HG02642 (cell line): ENCODE measurements at regions not wholly inside any gene's neighbourhood (a gene's known extent, or its start where the extent isn't known, plus 50 kb on each side); places are given as distances from the start of the nearest gene placed in this dataset.
"Not testable (repeated sequence)": the region's sequence is repeated elsewhere in the genome, so short reads cannot be mapped to it uniquely, and the experiment has no call there.

ENCODE experiments used
- ATAC-seq: cut with Tn5 transposase; IDR thresholded peaks from one replicate; pipeline ENCODE4 v1.9.1; 2021; ENCODE audit warnings: mild to moderate bottlenecking; ENCODE audit not compliant: unreplicated experiment, poor library complexity

DNA sequence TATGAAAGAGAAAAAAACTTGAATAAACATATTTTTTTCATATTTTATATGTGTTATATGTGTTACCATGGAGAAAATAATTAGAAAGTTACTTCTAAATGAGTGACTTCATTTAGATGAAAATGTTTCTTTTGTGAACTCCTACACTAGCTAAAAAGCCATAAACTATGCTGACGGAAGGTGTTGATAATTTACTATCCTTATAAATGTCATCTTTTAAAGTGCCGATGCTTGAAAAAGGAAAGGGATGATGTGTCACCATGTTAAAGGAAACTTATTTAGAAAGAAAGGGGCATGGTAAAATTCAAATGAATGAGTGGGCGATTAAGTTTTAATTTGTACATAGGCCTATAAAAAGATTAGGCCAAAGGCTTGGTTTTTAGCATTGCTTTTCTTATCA lies 133.8 kb downstream of the SPRY1 start:
- ATAC-seq, result no peak

DNA sequence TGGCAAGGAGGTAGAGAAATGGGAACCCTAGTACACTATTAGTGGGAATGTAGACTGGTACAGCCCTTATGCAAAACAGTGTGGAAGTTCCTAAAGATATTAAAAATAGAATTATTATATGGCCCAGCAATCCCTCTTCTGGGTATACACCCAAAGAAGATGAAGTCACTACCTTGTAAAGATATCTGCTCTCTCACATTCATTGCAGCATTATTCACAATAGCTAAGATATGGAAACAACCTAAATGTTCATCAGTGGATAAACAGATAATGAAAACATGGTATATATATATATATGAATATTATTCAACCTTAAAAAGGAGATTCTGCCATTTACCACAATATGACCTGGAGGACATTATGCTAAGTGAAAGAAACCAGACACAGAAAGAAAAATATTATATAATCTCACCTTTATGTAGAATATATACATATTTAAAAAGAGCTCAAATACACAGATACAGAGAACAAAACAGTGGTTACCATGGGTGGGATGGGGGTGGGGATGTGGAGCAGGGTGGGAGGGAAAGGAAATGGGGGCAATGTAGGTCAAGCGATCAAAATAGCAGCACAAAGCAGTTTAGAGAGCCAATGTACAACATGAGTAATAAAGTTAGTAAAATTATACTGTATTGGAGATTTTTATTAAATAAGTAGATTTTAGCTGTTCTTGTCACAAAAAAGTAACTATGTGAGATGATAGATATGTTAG lies 138.6 kb downstream of the SPRY1 start:
- ATAC-seq, result no peak

- ATAC-seq, result peak; percentile 57
Measured at GRCh38 chr4:123536225-123536624, 139.6 kb downstream of the SPRY1 start.

- not testable (repeated sequence) for ATAC-seq
Measured at GRCh38 chr4:123537906-123538402, 141.4 kb downstream of the SPRY1 start.

DNA sequence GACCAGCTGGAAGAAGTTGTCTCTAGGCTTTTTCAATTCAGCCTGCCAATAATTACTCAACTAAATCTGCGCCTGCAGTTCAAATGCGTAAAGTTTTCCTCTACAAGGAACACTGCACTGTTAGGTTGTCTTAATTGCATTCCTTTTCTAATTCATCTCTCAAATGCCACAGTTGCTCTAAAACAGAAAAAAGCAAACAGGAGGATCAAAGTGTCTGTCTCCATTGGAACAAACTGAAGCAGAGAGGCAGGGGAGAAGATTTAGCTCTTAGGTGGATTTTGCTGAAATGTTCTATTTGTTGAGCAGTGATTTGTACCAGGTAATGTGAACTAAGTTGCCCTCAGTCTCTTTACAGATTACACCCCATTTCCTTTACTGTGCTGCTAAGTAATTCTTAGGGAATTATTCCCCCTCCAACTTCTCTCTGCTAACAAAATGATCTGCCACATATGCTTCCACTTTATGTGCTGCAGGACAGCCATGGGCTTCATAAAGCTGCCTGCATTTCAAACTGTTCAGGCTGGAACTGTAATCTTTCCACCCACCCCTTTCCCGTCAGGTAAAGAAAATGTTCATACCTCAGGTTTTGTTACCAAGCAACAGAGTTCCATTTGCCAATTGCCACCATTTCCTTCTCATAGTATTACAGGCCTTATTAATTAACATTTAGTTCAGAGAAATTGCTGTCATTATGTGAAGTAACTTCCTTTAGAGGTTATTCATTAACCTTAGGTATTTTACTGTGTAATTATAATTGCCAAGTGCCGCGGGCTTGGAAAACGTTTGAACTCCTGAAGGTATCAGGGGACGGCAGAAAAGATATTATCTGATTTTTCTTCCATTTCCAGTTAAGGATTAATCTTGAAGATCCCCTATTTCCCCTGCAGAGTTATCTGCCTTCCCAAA lies 149.3 kb downstream of the SPRY1 start:
- no peak for ATAC-seq

GRCh38 chr4:123546573-123547060 lies 150.0 kb downstream of the SPRY1 start:
- no peak for ATAC-seq

DNA sequence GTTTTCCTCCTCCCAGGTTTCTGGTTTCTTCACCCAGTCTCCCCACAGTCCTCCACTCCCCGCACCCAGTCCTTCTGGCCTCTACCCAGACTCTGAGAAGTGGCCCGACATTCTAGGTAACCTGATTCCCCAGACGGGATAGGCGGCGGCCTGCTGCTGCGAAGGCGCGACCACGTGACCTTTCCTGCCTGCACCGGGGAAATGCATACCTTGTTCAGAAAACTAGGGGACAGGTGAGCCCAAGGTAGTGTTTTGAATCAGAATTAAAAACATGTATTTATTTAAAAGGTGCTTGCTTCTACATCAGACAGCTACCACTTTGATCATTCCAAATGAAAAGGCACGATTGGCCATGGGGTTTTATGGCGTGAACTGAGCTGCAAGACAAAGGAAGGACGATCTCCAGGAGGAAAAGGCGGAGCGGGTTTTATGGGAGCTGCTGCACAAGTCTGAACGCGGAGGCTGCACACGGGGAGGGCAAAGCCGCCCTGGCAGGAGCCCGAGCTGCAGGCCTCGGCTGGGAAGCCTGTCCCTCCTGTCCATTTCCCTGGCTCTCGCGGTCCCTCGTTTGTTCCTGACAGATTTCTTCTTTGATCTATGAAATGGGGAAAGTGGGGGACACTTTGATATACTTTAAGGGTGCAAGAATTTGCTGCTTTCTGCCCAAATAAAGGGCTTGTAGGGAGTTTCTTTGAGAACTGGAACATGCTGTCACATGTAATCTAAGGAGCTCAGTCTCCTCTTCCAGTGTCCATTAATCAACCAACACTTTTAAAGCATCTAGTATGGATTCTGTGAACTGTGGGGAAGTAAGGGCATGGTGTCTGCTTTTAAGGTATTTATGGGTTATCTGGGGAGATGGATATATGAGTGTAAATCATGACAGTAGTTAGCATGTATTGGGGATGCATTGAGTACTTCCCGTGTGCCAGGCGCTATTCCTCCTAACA lies 150.9 kb downstream of the SPRY1 start:
- no peak for ATAC-seq

GRCh38 chr4:123553279-123553678 lies 156.7 kb downstream of the SPRY1 start:
- no peak for ATAC-seq

DNA sequence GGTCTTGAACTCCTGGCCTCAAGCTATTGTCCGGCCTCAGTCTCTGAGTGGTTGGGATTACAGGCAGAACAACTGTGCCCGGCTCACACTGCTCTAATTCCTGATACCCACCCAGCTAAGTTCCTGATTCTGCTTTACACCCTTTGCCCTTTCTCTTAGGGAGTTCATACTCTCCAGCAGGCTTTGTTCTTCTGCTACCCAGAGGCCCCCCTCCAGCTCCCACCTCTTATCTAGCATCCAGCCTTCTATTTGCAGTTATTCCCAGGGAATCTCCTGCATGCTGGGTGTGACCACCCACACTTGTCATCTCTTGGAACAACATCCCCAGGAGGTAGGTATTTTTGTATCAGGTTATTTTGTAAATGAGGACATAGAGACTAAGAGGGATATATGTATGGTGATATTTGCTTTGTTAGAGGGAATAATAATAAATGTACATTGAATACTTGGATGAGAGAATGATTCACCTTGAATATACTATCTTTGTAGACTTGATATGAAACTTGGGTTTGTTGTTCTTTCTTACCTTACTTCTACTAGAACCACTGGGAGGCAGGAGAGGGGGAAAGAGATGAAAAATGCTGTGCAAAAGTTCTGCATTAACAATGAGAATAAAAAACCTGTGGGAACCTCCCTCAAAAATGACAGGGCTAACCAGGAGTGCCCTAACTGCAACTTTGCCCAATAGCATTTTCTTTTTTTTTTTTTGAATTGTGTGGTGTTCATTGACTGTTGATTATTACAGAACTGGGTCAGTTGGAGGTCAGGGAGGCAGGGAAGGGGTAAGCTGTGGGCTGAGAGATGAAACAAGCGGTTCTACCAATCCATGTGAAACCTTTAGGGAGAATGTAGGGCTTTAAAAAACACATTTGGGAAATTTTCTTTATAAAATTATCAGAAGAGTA lies 157.4 kb downstream of the SPRY1 start:
- no peak for ATAC-seq

DNA sequence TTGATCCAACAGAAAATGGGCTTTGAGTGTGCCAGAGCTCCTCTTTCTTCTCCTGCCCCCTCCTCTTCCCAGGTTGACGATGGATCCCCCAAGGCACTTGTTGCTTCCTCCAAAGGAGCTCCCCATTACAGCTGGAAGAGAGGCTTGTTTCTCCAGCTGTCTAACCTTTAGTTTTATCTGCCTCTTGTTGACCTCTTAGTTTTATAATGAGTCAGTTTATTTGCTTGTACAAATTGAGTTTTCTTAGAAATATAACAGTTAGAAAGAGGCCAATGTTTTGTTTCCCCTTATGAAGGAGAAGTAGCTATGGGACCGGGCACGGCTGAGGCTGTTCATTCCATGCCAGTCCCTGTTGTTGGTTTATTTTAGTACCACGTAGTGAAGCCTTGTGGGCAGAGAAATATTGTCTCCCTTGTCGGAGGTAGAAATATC lies 158.2 kb downstream of the SPRY1 start:
- ATAC-seq, result no peak

DNA sequence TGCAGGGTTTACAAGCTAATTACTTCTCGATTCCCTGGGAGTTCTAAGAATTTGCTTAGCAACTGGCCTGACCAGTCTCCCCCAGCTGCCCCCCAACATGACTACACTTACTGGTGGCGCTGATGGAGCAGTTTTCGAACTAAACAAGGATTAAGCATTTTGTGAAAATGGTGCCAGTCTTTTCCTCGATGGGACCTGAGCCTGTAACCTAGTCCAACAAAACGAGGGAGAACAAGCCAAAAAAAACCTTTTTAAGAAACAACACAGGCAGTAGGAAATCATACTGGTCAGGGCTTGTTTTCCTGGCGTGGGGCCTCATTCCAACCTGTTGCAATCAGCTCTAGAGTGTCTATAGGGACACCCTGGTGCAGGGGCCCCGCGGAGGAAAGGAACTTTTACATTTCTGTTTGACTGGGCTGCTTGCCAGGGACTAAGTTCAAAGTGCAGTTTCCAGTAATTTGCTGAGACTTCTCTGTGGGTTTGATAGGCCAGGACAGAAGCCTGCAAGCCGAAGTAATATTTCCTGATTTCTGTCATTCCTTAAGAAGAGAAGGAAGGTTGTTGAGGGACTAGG lies 158.7 kb downstream of the SPRY1 start:
- no peak for ATAC-seq

DNA sequence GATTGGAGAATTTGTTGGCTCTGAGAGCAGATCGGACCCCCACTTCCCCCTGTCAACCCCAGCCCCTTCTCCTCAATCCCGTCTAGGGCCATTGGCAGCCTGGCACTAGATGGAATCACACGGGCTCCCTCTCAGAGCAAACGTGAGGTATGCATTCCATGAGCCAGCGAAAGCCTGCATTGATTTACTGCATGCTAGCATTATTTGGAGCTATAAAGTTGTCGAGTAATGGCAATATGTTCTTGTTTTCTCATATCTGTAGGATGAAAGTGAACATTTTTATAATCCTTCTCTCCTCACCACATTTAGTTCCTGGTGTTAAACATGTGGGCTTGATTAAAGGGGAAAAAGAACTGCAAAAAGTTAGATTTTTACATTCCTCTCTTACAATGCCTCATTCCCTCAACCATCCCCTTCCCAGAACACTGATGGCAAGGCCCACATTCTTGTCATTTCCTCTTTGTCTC lies 159.2 kb downstream of the SPRY1 start:
- no peak for ATAC-seq

- ATAC-seq, result no peak
Measured at GRCh38 chr4:123556526-123556925, 159.9 kb downstream of the SPRY1 start.

- ATAC-seq, result no peak
Measured at GRCh38 chr4:123557857-123558536, 161.4 kb downstream of the SPRY1 start.

- no peak for ATAC-seq
Measured at GRCh38 chr4:123558865-123559264, 162.3 kb downstream of the SPRY1 start.

DNA sequence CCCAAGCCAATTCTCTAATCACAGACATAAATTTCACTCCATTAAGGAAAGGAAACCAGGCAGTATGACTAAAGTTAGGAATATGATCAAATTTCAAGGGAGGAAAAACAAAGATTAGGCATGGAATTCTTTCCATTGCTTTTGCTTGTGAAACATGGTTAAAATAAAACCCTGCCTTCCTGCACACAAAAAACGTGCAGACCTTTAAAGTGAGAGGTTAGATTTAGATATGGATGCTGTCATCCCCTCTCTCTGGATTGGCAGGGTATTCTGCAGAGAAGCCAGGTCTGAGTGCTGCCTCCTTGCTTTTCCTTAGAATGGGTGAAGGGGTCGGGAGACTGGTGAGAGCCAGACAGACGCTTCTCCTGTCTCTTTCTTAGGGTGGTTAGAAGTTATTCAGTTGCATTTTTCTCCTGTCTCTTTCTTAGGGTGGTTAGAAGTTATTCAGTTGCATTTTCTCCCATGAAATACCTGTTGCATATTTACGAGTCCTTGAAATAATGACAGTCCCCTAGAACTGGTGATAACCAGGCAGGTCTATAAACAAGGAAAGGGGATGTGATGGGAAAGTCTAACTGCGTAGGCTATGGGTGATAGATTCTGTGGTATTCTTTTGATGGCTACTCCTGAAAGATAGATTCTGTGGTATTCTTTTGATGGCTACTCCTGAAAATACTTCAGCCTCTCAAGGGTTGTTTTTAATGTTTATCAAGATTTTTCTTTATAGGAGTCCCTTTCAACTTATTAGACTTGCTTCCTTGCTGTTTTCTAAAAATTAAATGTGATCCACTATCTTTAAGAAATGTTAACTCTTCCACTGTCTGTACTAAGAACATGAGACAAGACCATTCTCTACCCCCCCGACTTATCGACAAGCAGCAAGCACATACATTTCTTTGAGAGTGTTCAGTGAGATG lies 163.6 kb downstream of the SPRY1 start:
- no peak for ATAC-seq

DNA sequence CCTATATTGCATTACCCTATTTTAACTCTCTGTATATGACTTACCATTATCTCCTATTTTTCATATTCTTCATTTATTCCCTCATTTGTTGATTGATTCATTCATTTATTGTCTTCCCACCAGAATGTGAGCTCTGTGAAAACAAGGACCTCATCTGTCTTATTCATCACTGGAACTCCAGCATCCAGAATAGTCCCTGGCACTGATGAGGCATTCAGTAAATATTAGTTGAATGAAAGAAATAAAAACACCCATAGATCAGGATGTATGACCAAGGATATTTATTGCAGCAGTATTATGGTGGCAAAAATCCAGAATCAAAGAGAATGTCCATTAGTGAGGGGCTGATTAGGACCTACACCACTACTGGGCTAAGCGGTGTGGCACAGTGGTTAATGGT lies 164.9 kb downstream of the SPRY1 start:
- ATAC-seq, result no peak
